NAMALWA (cell line): ENCODE measurements at regions not wholly inside any gene's neighbourhood (a gene's known extent, or its start where the extent isn't known, plus 50 kb on each side); places are given as distances from the start of the nearest gene placed in this dataset.

Source experiments
- DNase-seq: peaks from one replicate; pipeline ENCODE4 v3.0.0-alpha.2; 2015; ENCODE audit warnings: low spot score

- no peak for DNase-seq
Measured at GRCh38 chr1:238196516-238196915, 305.8 kb upstream of the ZP4 start.

- DNase-seq, result no peak
Measured at GRCh38 chr1:238191170-238191569, 300.4 kb upstream of the ZP4 start.

- DNase-seq, result no peak
Measured at GRCh38 chr1:238187575-238187949, 296.8 kb upstream of the ZP4 start.

- no peak for DNase-seq
Measured at GRCh38 chr1:238186887-238187574, 296.3 kb upstream of the ZP4 start.

GRCh38 chr1:238177960-238178645, 287.4 kb upstream of the ZP4 start:
- no peak for DNase-seq

GRCh38 chr1:238177351-238177750, 286.6 kb upstream of the ZP4 start:
- no peak for DNase-seq

- no peak for DNase-seq
Measured at GRCh38 chr1:238176441-238176840, 285.7 kb upstream of the ZP4 start.

- DNase-seq, result no peak
Measured at GRCh38 chr1:238171985-238172384, 281.3 kb upstream of the ZP4 start.

- DNase-seq, result no peak
Measured at GRCh38 chr1:238161955-238162354, 271.2 kb upstream of the ZP4 start.

- DNase-seq, result no peak
Measured at GRCh38 chr1:238153939-238154338, 263.2 kb upstream of the ZP4 start.

- no peak for DNase-seq
Measured at GRCh38 chr1:238153253-238153652, 262.5 kb upstream of the ZP4 start.

- no peak for DNase-seq
Measured at GRCh38 chr1:238152119-238152518, 261.4 kb upstream of the ZP4 start.

GRCh38 chr1:238143038-238143437, 252.3 kb upstream of the ZP4 start:
- no peak for DNase-seq

- DNase-seq, result no peak
Measured at GRCh38 chr1:238141353-238141752, 250.6 kb upstream of the ZP4 start.

- DNase-seq, result no peak
Measured at GRCh38 chr1:238139713-238140112, 249.0 kb upstream of the ZP4 start.

- DNase-seq, result no peak
Measured at GRCh38 chr1:238138059-238138626, 247.4 kb upstream of the ZP4 start.

GRCh38 chr1:238135708-238136664, 245.3 kb upstream of the ZP4 start:
- DNase-seq, result no peak

- DNase-seq, result no peak
Measured at GRCh38 chr1:238129677-238130076, 239.0 kb upstream of the ZP4 start.

- DNase-seq, result no peak
Measured at GRCh38 chr1:238123201-238123600, 232.5 kb upstream of the ZP4 start.

- DNase-seq, result no peak
Measured at GRCh38 chr1:238119861-238120260, 229.1 kb upstream of the ZP4 start.

GRCh38 chr1:238119060-238119459, 228.3 kb upstream of the ZP4 start:
- DNase-seq, result no peak

- no peak for DNase-seq
Measured at GRCh38 chr1:238115852-238116251, 225.1 kb upstream of the ZP4 start.
